ENCODE measurements at regions not wholly inside any gene's neighbourhood (a gene's known extent, or its start where the extent isn't known, plus 50 kb on each side); places are given as distances from the start of the nearest gene placed in this dataset.
"Not testable (repeated sequence)": the region's sequence is repeated elsewhere in the genome, so short reads cannot be mapped to it uniquely, and the experiment has no call there.

GRCh38 chr3:3902161-3902560, 102.9 kb downstream of the LRRN1 start:
- H3K9me3 ChIP-seq (ENCODE audit: low read depth, low read length): no peaks in the 10 kb centered on the region

GRCh38 chr3:3906171-3906570, 106.9 kb downstream of the LRRN1 start:
- no peaks in the 10 kb centered on the region for H3K36me3 ChIP-seq (ENCODE audit: insufficient read depth, low read length)
- no peak overlapping the region for H3K4me3 ChIP-seq
- no peaks in the 10 kb centered on the region for H3K9me3 ChIP-seq (ENCODE audit: low read depth, low read length)
- DNase-seq (ENCODE audit: low read depth, low spot score): no peak
- no peak overlapping the region for H3K27ac ChIP-seq
- TF ChIP-seq EZH2 (IDR thresholded peaks at IDR 0.05) (no peak), POLR2AphosphoS5 (IDR thresholded peaks at IDR 0.05; ENCODE audit: borderline replicate concordance, low read depth, low read length) (no peak), FOXP2 (optimal IDR thresholded peaks at IDR 0.05; ENCODE audit: control extremely low read depth, extremely low read length, insufficient read depth) (no peak)
- H3K9ac ChIP-seq (ENCODE audit: insufficient read length): no peak overlapping the region

More at GRCh38 chr3:3902161-3902560, 102.9 kb downstream of the LRRN1 start:
- no peaks in the 10 kb centered on the region for H3K36me3 ChIP-seq (ENCODE audit: insufficient read depth, low read length)
- DNase-seq (ENCODE audit: low read depth, low spot score): no peak
- H3K4me3 ChIP-seq: no peak overlapping the region
- no peak overlapping the region for H3K9ac ChIP-seq (ENCODE audit: insufficient read length)
- no peak for TF ChIP-seq FOXP2 (optimal IDR thresholded peaks at IDR 0.05; ENCODE audit: control extremely low read depth, extremely low read length, insufficient read depth)
- TF ChIP-seq EZH2 (IDR thresholded peaks at IDR 0.05): no peak
- no peak for TF ChIP-seq POLR2AphosphoS5 (IDR thresholded peaks at IDR 0.05; ENCODE audit: borderline replicate concordance, low read depth, low read length)
- no peak overlapping the region for H3K27ac ChIP-seq

GRCh38 chr3:3907023-3907422, 107.8 kb downstream of the LRRN1 start:
- no peaks in the 10 kb centered on the region for H3K36me3 ChIP-seq (ENCODE audit: insufficient read depth, low read length)
- no peak for TF ChIP-seq EZH2 (IDR thresholded peaks at IDR 0.05)
- TF ChIP-seq POLR2AphosphoS5 (IDR thresholded peaks at IDR 0.05; ENCODE audit: borderline replicate concordance, low read depth, low read length): no peak
- no peak for TF ChIP-seq FOXP2 (optimal IDR thresholded peaks at IDR 0.05; ENCODE audit: control extremely low read depth, extremely low read length, insufficient read depth)
- no peak overlapping the region for H3K27ac ChIP-seq
- no peak overlapping the region for H3K9ac ChIP-seq (ENCODE audit: insufficient read length)
- no peak for DNase-seq (ENCODE audit: low read depth, low spot score)
- no peaks in the 10 kb centered on the region for H3K9me3 ChIP-seq (ENCODE audit: low read depth, low read length)
- H3K4me3 ChIP-seq: no peak overlapping the region

GRCh38 chr3:3918763-3919162, 119.5 kb downstream of the LRRN1 start:
- Histone ChIP-seq H3K36me3 (ENCODE audit: insufficient read depth, low read length) (no peaks in the 10 kb centered on the region), H3K9ac (ENCODE audit: insufficient read length) (no peak overlapping the region), H3K27ac (no peak overlapping the region), H3K4me3 (no peak overlapping the region), H3K9me3 (ENCODE audit: low read depth, low read length) (no peaks in the 10 kb centered on the region)
- TF ChIP-seq FOXP2 (optimal IDR thresholded peaks at IDR 0.05; ENCODE audit: control extremely low read depth, extremely low read length, insufficient read depth) (no peak), EZH2 (IDR thresholded peaks at IDR 0.05) (no peak), POLR2AphosphoS5 (IDR thresholded peaks at IDR 0.05; ENCODE audit: borderline replicate concordance, low read depth, low read length) (no peak)
- DNase-seq (ENCODE audit: low read depth, low spot score): no peak

GRCh38 chr3:3919316-3919715, 120.1 kb downstream of the LRRN1 start:
- H3K36me3 ChIP-seq (ENCODE audit: insufficient read depth, low read length): no peaks in the 10 kb centered on the region
- no peak overlapping the region for H3K4me3 ChIP-seq
- no peak for DNase-seq (ENCODE audit: low read depth, low spot score)
- no peak overlapping the region for H3K27ac ChIP-seq
- no peak overlapping the region for H3K9ac ChIP-seq (ENCODE audit: insufficient read length)
- no peaks in the 10 kb centered on the region for H3K9me3 ChIP-seq (ENCODE audit: low read depth, low read length)
- no peak for TF ChIP-seq POLR2AphosphoS5 (IDR thresholded peaks at IDR 0.05; ENCODE audit: borderline replicate concordance, low read depth, low read length)
- no peak for TF ChIP-seq EZH2 (IDR thresholded peaks at IDR 0.05)
- no peak for TF ChIP-seq FOXP2 (optimal IDR thresholded peaks at IDR 0.05; ENCODE audit: control extremely low read depth, extremely low read length, insufficient read depth)

GRCh38 chr3:3923619-3924018, 124.4 kb downstream of the LRRN1 start:
- no peaks in the 10 kb centered on the region for H3K36me3 ChIP-seq (ENCODE audit: insufficient read depth, low read length)
- H3K9me3 ChIP-seq (ENCODE audit: low read depth, low read length): no peaks in the 10 kb centered on the region
- H3K4me3 ChIP-seq: no peak overlapping the region
- no peak overlapping the region for H3K27ac ChIP-seq
- DNase-seq (ENCODE audit: low read depth, low spot score): no peak
- H3K9ac ChIP-seq (ENCODE audit: insufficient read length): no peak overlapping the region
- no peak for TF ChIP-seq POLR2AphosphoS5 (IDR thresholded peaks at IDR 0.05; ENCODE audit: borderline replicate concordance, low read depth, low read length)
- TF ChIP-seq EZH2 (IDR thresholded peaks at IDR 0.05): no peak
- no peak for TF ChIP-seq FOXP2 (optimal IDR thresholded peaks at IDR 0.05; ENCODE audit: control extremely low read depth, extremely low read length, insufficient read depth)

GRCh38 chr3:3927198-3927597, 128.0 kb downstream of the LRRN1 start:
- Histone ChIP-seq H3K4me3 (no peak overlapping the region), H3K9me3 (ENCODE audit: low read depth, low read length) (no peaks in the 10 kb centered on the region), H3K9ac (ENCODE audit: insufficient read length) (no peak overlapping the region), H3K36me3 (ENCODE audit: insufficient read depth, low read length) (no peaks in the 10 kb centered on the region), H3K27ac (no peak overlapping the region)
- TF ChIP-seq POLR2AphosphoS5 (IDR thresholded peaks at IDR 0.05; ENCODE audit: borderline replicate concordance, low read depth, low read length) (no peak), EZH2 (IDR thresholded peaks at IDR 0.05) (no peak), FOXP2 (optimal IDR thresholded peaks at IDR 0.05; ENCODE audit: control extremely low read depth, extremely low read length, insufficient read depth) (no peak)
- DNase-seq (ENCODE audit: low read depth, low spot score): no peak

GRCh38 chr3:3927965-3928364, 128.7 kb downstream of the LRRN1 start:
- no peak overlapping the region for H3K4me3 ChIP-seq
- TF ChIP-seq POLR2AphosphoS5 (IDR thresholded peaks at IDR 0.05; ENCODE audit: borderline replicate concordance, low read depth, low read length) (no peak), EZH2 (IDR thresholded peaks at IDR 0.05) (no peak), FOXP2 (optimal IDR thresholded peaks at IDR 0.05; ENCODE audit: control extremely low read depth, extremely low read length, insufficient read depth) (no peak)
- no peak overlapping the region for H3K27ac ChIP-seq
- no peak for DNase-seq (ENCODE audit: low read depth, low spot score)
- no peaks in the 10 kb centered on the region for H3K9me3 ChIP-seq (ENCODE audit: low read depth, low read length)
- H3K36me3 ChIP-seq (ENCODE audit: insufficient read depth, low read length): no peaks in the 10 kb centered on the region
- no peak overlapping the region for H3K9ac ChIP-seq (ENCODE audit: insufficient read length)

- H3K9me3 ChIP-seq (ENCODE audit: low read depth, low read length); H3K36me3 ChIP-seq (ENCODE audit: insufficient read depth, low read length); H3K9ac ChIP-seq (ENCODE audit: insufficient read length); H3K4me3 ChIP-seq; H3K27ac ChIP-seq; DNase-seq (ENCODE audit: low read depth, low spot score): not testable (repeated sequence)
Observed at GRCh38 chr3:3941380-3941779, 142.1 kb downstream of the LRRN1 start.
